Pancreas (tissue), 10 donors: ENCODE measurements at regions not wholly inside any gene's neighbourhood (a gene's known extent, or its start where the extent isn't known, plus 50 kb on each side); places are given as distances from the start of the nearest gene placed in this dataset.

Source experiments
- ATAC-seq, 4 donors: fragments of 200-7000 bp; cut with Tn5 transposase; one replicate each; pipeline versions ENCODE4 v1.8.0 to v1.9.1; 2020; ENCODE audit warnings: mild to moderate bottlenecking in 4 of 4, moderate library complexity in 4 of 4
- DNase-seq, 6 donors: peaks; one replicate each; pipeline ENCODE4 v3.0.0-alpha.2; 2020
- FAIRE-seq: peaks from 2 replicates; lab custom pipeline; 2012; peaks lifted over from hg19 to GRCh38; lab: Jason Lieb, UNC
- H3K27ac ChIP-seq, 4 donors: fragments of 200-600 bp; sonication (generic); 1 replicate in 3 of 4; 2 replicates in 1 of 4; pipeline versions ENCODE4 v1.5.0 to v1.8.0; 2020
- H3K27me3 ChIP-seq, 4 donors: fragments of 200-600 bp; one replicate each; pipeline ENCODE4 v1.8.0; 2021
- H3K36me3 ChIP-seq, 3 donors: fragments of 200-600 bp; sonication (generic) in 1 of 3; one replicate each; pipeline versions ENCODE4 v1.5.0 to v1.8.0; 2020 to 2021
- H3K4me1 ChIP-seq, 3 donors: fragments of 200-600 bp; one replicate each; pipeline ENCODE4 v1.8.0; 2021
- H3K4me3 ChIP-seq, 4 donors: fragments of 200-600 bp; sonication (generic) in 2 of 4; one replicate each; pipeline versions ENCODE4 v1.5.0 to v1.8.0; 2020 to 2021
- H3K9me3 ChIP-seq, 4 donors: fragments of 200-600 bp; one replicate each; pipeline ENCODE4 v1.8.0; 2021
- CTCF ChIP-seq, 4 donors: fragments of 200-600 bp; sonication (generic) in 3 of 4; IDR thresholded peaks; one replicate each; pipeline versions ENCODE4 v1.5.0 to v1.8.0; 2021; ENCODE audit warnings: antibody characterized with exemption in 4 of 4
- WGBS, 2 donors: extraction: QIAGEN DNeasy Blood & Tissue Kit; methylation state at CpG; one replicate each; pipeline ENCODE4 v1.1.7; 2013; 5-methylcytosine and 5-hydroxymethylcytosine counted together
- intact Hi-C, 3 donors: fragments of 100-400 bp; cut with DNase I; formaldehyde crosslinking; loops; one replicate each; pipeline versions ENCODE4 v1.11.1 to v1.14.2; 2022
- donor health status: healthy with polysubstance abuse.
- donor health status: DM: no; HTN: no; CAD: no; lungs with moderate emphysema.
- donor health status: DM: no; HTN: no; CAD: no.
- donor health status: control.
- donor health status: control.
- donor health status: Bipolar disorder and iron deficiency.
- donor health status: DM: yes; HTN: yes; CAD: no.
- donor health status: DM: no; HTN: no; CAD: no.
- donor health status: DM: no; HTN: no; CAD: no.
- donor health status: DM: yes; HTN: yes; CAD: no.

DNA sequence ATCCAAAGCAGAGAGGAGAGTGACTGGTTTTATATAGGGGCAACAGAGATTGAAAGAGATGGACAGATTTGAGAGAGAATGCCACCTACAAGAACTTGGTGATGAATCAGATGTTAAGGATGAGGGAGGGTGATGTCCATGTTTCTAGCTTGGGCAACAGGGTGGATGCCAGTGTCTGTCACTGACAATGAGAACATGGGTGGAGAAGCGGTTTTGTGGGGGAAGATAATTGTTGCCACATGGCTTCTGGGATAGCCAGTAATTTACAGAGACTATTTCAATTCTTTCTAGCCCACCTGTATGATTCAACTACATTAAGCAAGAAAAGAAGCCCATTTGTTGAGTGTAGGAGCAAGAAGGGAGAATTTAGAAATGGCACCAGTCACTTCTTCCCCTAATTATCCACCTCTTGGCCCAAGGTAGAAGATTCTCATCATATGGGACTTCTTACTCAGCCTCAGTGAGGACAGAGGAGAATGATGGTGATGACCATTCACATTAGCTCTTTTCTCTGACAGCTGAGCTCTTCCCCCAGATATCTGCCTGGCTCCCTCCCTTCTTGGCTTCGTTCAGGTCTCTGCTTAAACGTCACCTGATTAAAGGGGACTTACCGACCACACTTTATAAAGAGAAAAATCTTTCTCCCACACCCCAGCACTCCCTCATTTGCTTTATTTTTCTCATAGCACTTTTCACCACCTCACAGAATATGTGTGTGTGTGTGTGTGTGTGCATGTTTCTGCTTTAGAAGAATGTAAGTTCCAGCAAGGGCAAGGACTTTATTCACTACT lies 117.8 kb downstream of the DUSP6 start:
- no peak for TF ChIP-seq CTCF (IDR thresholded peaks at IDR 0.05)
- FAIRE-seq = no peak
- no peaks in the 10 kb centered on the region for H3K4me1 ChIP-seq
- 86% methylated on average over 4 of the region's 4 CpGs for WGBS, 2 donors
- H3K27ac ChIP-seq = no peak overlapping the region
- H3K9me3 ChIP-seq = no peaks in the 10 kb centered on the region
- no peak for ATAC-seq
- no peak for DNase-seq
- H3K4me3 ChIP-seq = no peak overlapping the region
- H3K27me3 ChIP-seq = no peaks in the 10 kb centered on the region
- intact Hi-C loops = no loop called here
- H3K36me3 ChIP-seq = no peaks in the 10 kb centered on the region

- FAIRE-seq = no peak
- no peaks in the 10 kb centered on the region for H3K27me3 ChIP-seq
- 86 to 97% methylated on average over 1 of the region's 1 CpG for WGBS, 2 donors
Measured at GRCh38 chr12:89231686-89232085, 120.6 kb downstream of the DUSP6 start.

DNA sequence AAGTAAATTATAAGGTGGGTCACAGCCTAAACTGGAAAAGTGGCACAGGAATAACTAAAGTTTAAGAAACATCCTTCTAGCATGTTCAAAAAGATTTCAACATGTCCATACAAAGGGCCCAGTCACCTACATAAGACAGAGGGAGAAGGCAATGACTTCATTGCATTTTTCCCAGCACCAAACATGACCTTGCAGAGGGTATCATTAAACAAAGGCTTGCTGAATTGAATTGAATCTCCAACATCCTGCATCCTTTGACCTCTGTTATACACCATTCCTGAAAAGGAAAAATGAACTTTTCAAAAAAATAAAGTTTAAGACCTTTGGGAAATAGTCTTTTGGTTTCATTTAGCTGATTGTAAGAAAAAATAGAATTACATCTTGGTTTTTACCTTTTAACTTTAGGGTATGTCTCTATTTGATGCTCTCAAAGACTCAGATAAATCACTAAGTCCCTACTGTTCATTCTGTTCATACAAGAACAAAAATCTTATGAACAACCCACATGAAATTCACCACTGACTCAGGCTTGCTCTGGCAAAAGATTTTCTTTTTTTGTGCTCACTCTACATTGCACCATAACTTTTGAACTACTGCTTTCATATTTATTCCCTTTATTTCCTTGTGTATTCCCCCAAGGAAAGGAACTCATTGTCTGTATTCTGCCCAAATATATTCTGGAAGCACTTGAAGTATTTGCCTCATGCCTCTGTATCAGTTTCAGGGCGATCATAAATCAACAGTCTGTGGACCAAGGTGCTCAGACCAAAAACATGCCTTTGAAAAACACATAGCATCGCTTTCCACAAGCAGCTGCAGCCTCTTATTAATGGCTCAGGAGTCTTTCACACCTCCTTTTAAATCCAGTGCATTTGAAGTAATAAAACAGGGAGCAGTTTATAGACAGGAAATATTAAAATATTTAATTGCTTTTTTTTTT lies 121.7 kb downstream of the DUSP6 start:
- H3K27ac ChIP-seq = no peak overlapping the region
- no peaks in the 10 kb centered on the region for H3K27me3 ChIP-seq
- ATAC-seq = no peak
- H3K9me3 ChIP-seq = no peaks in the 10 kb centered on the region
- FAIRE-seq = no peak
- WGBS, 2 donors = 68 to 73% methylated on average over 2 of the region's 2 CpGs
- TF ChIP-seq CTCF (IDR thresholded peaks at IDR 0.05) = no peak
- no peaks in the 10 kb centered on the region for H3K36me3 ChIP-seq
- DNase-seq = no peak
- peaks cover 0 to 8% (median under 1%) of the 10 kb centered on the region in 3 donors for H3K4me1 ChIP-seq
- intact Hi-C loops = no loop called here
- no peak overlapping the region for H3K4me3 ChIP-seq

More at GRCh38 chr12:89231686-89232085, 120.6 kb downstream of the DUSP6 start:
- TF ChIP-seq CTCF (IDR thresholded peaks at IDR 0.05) = no peak
- DNase-seq (no peak), ATAC-seq (no peak)
- Histone ChIP-seq H3K4me3 (no peak overlapping the region), H3K36me3 (no peaks in the 10 kb centered on the region), H3K27ac (no peak overlapping the region), H3K9me3 (no peaks in the 10 kb centered on the region), H3K4me1 (no peaks in the 10 kb centered on the region)
- intact Hi-C loops = no loop called here

DNA sequence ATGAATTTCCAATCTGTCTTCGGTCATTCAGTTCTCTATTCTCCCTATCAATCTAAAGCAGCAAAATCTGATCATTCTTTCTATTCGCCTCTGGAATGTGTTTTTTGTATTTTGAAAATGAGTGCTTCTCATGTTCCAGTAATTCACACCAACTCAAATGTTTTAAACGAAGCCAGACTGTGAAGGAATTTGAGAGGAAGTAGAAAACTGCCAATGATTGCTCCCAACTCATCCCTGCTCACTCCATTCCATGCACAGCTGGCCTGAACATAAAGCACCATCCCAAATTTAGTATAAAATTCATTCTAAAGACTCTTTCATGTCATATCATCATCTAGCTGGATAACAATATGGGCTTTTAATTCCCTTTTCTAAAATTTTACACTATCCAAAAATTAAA lies 123.8 kb downstream of the DUSP6 start:
- no peak for TF ChIP-seq CTCF (IDR thresholded peaks at IDR 0.05)
- Histone ChIP-seq H3K27me3 (no peaks in the 10 kb centered on the region), H3K4me3 (no peak overlapping the region), H3K4me1 (peaks cover 0 to 11% (median 5%) of the 10 kb centered on the region in 3 donors), H3K9me3 (no peaks in the 10 kb centered on the region), H3K27ac (no peak overlapping the region), H3K36me3 (no peaks in the 10 kb centered on the region)
- FAIRE-seq (no peak), ATAC-seq (no peak), DNase-seq (no peak)
- WGBS, 2 donors = 58 to 90% methylated on average over 3 of the region's 3 CpGs
- intact Hi-C loops = no loop called here
